ENCODE measurements at regions not wholly inside any gene's neighbourhood (a gene's known extent, or its start where the extent isn't known, plus 50 kb on each side); places are given as distances from the start of the nearest gene placed in this dataset.
"Not testable (repeated sequence)": the region's sequence is repeated elsewhere in the genome, so short reads cannot be mapped to it uniquely, and the experiment has no call there.

GRCh38 chr17:73851921-73852320, 207.7 kb upstream of the SDK2 start:
- DNase-seq: no peak

GRCh38 chr17:73855720-73856333, 211.6 kb upstream of the SDK2 start:
- no peak for DNase-seq

- DNase-seq: no peak
Observed at GRCh38 chr17:73856556-73856955, 212.3 kb upstream of the SDK2 start.

- DNase-seq: not testable (repeated sequence)
Observed at GRCh38 chr17:73859439-73860008, 215.3 kb upstream of the SDK2 start.

- no peak for DNase-seq
Observed at GRCh38 chr17:73861543-73861942, 217.3 kb upstream of the SDK2 start.

GRCh38 chr17:73863761-73864535, 219.7 kb upstream of the SDK2 start:
- DNase-seq: no peak

- no peak for DNase-seq
Observed at GRCh38 chr17:73865831-73866230, 221.6 kb upstream of the SDK2 start.

GRCh38 chr17:73867056-73867455, 222.8 kb upstream of the SDK2 start:
- no peak for DNase-seq

GRCh38 chr17:73870068-73870467, 225.8 kb upstream of the SDK2 start:
- no peak for DNase-seq

GRCh38 chr17:73870473-73870872, 226.2 kb upstream of the SDK2 start:
- no peak for DNase-seq

- no peak for DNase-seq
Observed at GRCh38 chr17:73872816-73873215, 228.6 kb upstream of the SDK2 start.

GRCh38 chr17:73874008-73874720, 229.9 kb upstream of the SDK2 start:
- DNase-seq: no peak

- DNase-seq: no peak
Observed at GRCh38 chr17:73875346-73875745, 231.1 kb upstream of the SDK2 start.

- DNase-seq: no peak
Observed at GRCh38 chr17:73877962-73878361, 233.7 kb upstream of the SDK2 start.

- DNase-seq: no peak
Observed at GRCh38 chr17:73878923-73879322, 234.7 kb upstream of the SDK2 start.

GRCh38 chr17:73879987-73880386, 235.7 kb upstream of the SDK2 start:
- DNase-seq: no peak

- no peak for DNase-seq
Observed at GRCh38 chr17:73882590-73882989, 238.3 kb upstream of the SDK2 start.

- DNase-seq: no peak
Observed at GRCh38 chr17:73883175-73883574, 238.9 kb upstream of the SDK2 start.

- DNase-seq: no peak
Observed at GRCh38 chr17:73887739-73888138, 243.5 kb upstream of the SDK2 start.

GRCh38 chr17:73888862-73889261, 244.6 kb upstream of the SDK2 start:
- DNase-seq: no peak

GRCh38 chr17:73889439-73889838, 245.2 kb upstream of the SDK2 start:
- DNase-seq: no peak

- no peak for DNase-seq
Observed at GRCh38 chr17:73890831-73891405, 246.7 kb upstream of the SDK2 start.

GRCh38 chr17:73895157-73895556, 250.9 kb upstream of the SDK2 start:
- no peak for DNase-seq

All from hindlimb muscle (tissue), 1 donor.